Body of pancreas (tissue), 4 donors: ENCODE measurements at regions not wholly inside any gene's neighbourhood (a gene's known extent, or its start where the extent isn't known, plus 50 kb on each side); places are given as distances from the start of the nearest gene placed in this dataset.

Experiments used
- ATAC-seq: fragments of 150-250 bp; one replicate; pipeline ENCODE4 v1.9.1; 2016
- DNase-seq, 4 donors: peaks; one replicate each; pipeline ENCODE4 v3.0.0-alpha.2; 2019
- H3K27ac ChIP-seq, 4 donors: fragments of 200-600 bp; sonication (generic); 1 replicate in 3 of 4; 2 replicates in 1 of 4; pipeline versions ENCODE4 v1.5.1 to v1.6.1; 2016 to 2019; ENCODE audit warnings: mild to moderate bottlenecking in 1 of 4, mixed read lengths in 1 of 4, moderate library complexity in 1 of 4
- H3K27me3 ChIP-seq, 2 donors: fragments of 200-600 bp; sonication (generic); one replicate each; pipeline ENCODE4 v1.6.0; 2016; ENCODE audit warnings: mild to moderate bottlenecking in 1 of 2
- H3K36me3 ChIP-seq, 2 donors: fragments of 200-600 bp; sonication (generic); replicated peaks in 1 of 2; 2 replicates each; pipeline ENCODE4 v1.5.1; 2016; ENCODE audit warnings: low read depth in 2 of 2; ENCODE audit not compliant: insufficient read depth in 1 of 2
- H3K4me1 ChIP-seq: fragments of 200-600 bp; sonication (generic); one replicate; pipeline ENCODE4 v1.6.0; 2016
- H3K4me3 ChIP-seq, 2 donors: fragments of 200-600 bp; sonication (generic); 1 replicate in 1 of 2; 2 replicates in 1 of 2; pipeline ENCODE4 v1.5.1; 2016 to 2019
- H3K9me3 ChIP-seq, 3 donors: fragments of 200-600 bp; sonication (generic); 1 replicate in 2 of 3; 2 replicates in 1 of 3; pipeline ENCODE4 v1.5.1; 2016
- POLR2A ChIP-seq, 3 donors: fragments of 450-650 bp; IDR thresholded peaks; one replicate each; pipeline ENCODE4 v1.6.1; 2016; ENCODE audit warnings: antibody characterized with exemption in 3 of 3, mild to moderate bottlenecking in 2 of 3
- WGBS, 2 donors: methylation state at CpG; one replicate each; pipeline ENCODE4 v1.1.5; 2017; 5-methylcytosine and 5-hydroxymethylcytosine counted together
- intact Hi-C: fragments of 100-400 bp; cut with DNase I; formaldehyde crosslinking; loops from one replicate; pipeline ENCODE4 v1.15.1; 2023
- TF ChIP-seq, protein P1 (sequence below), 7 experiments: fragments of 450-650 bp in 4 of 7; fragments of 200-600 bp in 3 of 7; sonication (generic) in 3 of 7; IDR thresholded peaks; one replicate each; pipeline ENCODE4 v1.5.1; 2016 to 2019; ENCODE audit warnings: antibody characterized with exemption in 7 of 7

DNA sequence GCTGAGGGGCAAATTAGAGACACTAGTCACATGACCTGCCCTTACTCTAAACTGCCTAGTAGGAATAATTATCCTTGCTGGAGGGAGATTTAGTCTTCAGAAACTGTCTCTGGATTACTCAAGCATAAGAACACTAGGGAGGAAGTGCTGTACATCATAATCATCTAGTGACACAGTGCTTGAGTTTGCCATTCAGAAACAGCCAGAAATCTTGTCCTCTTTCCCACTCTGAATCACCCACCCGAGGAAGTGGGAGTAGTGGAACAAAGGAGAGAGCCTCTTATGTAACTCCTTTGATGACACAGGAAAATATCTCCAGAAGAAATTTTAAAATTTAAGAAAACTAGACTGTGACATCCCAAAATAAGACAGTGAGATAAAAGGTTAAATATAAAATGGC is 69.3 kb upstream of the PCDH19 start:
- Histone ChIP-seq H3K4me3 (no peak overlapping the region), H3K9me3 (no peaks in the 10 kb centered on the region), H3K36me3 (no peaks in the 10 kb centered on the region), H3K27me3 (no peaks in the 10 kb centered on the region), H3K4me1 (no peaks in the 10 kb centered on the region), H3K27ac (no peak overlapping the region)
- 43 to 45% methylated on average over 1 of the region's 1 CpG for WGBS, 2 donors
- intact Hi-C loops = no loop called here
- TF ChIP-seq POLR2A (IDR thresholded peaks at IDR 0.05) = no peak
- TF ChIP-seq, protein P1, sequence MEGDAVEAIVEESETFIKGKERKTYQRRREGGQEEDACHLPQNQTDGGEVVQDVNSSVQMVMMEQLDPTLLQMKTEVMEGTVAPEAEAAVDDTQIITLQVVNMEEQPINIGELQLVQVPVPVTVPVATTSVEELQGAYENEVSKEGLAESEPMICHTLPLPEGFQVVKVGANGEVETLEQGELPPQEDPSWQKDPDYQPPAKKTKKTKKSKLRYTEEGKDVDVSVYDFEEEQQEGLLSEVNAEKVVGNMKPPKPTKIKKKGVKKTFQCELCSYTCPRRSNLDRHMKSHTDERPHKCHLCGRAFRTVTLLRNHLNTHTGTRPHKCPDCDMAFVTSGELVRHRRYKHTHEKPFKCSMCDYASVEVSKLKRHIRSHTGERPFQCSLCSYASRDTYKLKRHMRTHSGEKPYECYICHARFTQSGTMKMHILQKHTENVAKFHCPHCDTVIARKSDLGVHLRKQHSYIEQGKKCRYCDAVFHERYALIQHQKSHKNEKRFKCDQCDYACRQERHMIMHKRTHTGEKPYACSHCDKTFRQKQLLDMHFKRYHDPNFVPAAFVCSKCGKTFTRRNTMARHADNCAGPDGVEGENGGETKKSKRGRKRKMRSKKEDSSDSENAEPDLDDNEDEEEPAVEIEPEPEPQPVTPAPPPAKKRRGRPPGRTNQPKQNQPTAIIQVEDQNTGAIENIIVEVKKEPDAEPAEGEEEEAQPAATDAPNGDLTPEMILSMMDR (IDR thresholded peaks at IDR 0.05) = no peak
- ATAC-seq = no peak
- DNase-seq = no peak

DNA sequence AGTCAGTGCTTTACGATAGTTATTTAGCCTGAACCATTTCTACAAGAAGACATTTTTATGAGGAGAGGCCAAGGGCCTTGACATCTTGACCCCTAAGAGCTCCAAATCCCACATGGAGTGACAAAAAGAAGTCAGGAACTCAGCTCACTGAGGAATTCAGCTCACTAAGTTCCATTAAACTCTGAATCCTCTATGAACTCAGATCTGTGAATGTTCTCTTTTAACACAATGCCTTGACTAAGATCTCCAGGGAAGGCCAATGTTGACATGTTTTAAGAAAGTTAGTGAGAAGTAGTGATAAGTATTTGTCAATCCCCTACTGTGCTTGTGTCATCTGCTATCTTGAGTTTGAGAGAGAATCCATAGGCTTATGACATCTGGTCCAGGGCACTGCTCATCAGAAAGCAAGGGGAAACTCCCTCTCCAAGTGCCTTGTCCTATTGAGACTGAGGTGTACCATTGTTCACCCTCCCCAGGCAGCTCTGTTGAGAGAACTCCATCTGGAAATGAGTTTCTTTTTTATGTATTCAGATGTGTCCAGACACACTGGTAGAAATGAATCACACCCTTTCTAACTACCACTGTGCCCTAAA is 68.7 kb upstream of the PCDH19 start:
- Histone ChIP-seq H3K36me3 (no peaks in the 10 kb centered on the region), H3K4me1 (no peaks in the 10 kb centered on the region), H3K4me3 (no peak overlapping the region), H3K9me3 (no peaks in the 10 kb centered on the region), H3K27me3 (no peaks in the 10 kb centered on the region), H3K27ac (no peak overlapping the region)
- no peak for DNase-seq
- WGBS, 2 donors = 65 to 83% methylated on average over 1 of the region's 1 CpG
- TF ChIP-seq, protein P1 (IDR thresholded peaks at IDR 0.05) = no peak
- no peak for TF ChIP-seq POLR2A (IDR thresholded peaks at IDR 0.05)
- intact Hi-C loops = no loop called here
- no peak for ATAC-seq

DNA sequence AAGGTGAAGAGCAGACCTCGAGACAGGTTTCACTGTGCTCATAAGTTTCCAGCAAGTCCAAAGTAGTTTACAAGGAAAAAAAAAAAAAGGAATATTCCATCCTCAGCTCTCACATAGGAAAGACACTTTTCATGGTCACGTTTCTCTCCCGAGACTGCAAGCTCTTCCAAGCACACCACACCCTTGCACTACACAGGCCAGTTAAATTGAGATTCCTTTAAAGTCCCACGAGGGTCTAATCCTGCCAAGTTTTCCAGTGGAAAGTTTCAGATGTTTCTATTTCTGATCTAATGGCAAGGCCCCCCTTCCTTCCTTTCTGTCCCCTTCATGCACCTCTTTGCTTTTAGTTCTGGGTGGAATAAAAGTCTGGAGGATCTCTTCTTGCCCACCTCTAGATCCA is 67.9 kb upstream of the PCDH19 start:
- ATAC-seq = no peak

DNA sequence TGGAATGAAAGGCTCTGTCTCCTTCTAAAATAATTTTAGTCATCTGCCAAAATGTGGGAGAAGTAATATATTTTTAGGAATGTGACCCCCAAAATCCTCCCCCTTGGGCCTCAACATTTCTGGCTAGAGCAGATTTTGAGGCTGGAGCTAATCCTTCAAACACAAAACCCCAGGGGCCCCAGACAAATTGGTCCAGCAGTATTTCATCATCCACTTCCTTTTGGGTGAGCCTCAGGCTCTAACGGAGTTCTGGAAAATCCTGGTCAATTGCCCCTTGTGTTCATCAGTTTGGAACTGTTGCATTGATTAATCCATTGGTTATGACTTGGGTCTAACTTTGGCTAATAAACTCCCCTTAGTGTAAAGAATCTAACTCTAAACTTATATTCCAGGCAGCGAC is 67.4 kb upstream of the PCDH19 start:
- Histone ChIP-seq H3K36me3 (no peaks in the 10 kb centered on the region), H3K4me1 (no peaks in the 10 kb centered on the region), H3K27ac (no peak overlapping the region), H3K9me3 (no peaks in the 10 kb centered on the region), H3K4me3 (no peak overlapping the region), H3K27me3 (no peaks in the 10 kb centered on the region)
- TF ChIP-seq, protein P1 (IDR thresholded peaks at IDR 0.05) = no peak
- no peak for TF ChIP-seq POLR2A (IDR thresholded peaks at IDR 0.05)
- WGBS, 2 donors = 46 to 62% methylated on average over 2 of the region's 2 CpGs
- no peak for DNase-seq
- no peak for ATAC-seq
- intact Hi-C loops = no loop called here

More for the DNA sequence above, 67.9 kb upstream of the PCDH19 start:
- no peak for DNase-seq
- H3K4me3 ChIP-seq = no peak overlapping the region
- intact Hi-C loops = no loop called here
- TF ChIP-seq POLR2A (IDR thresholded peaks at IDR 0.05) = no peak
- TF ChIP-seq, protein P1 (IDR thresholded peaks at IDR 0.05) = no peak
- H3K4me1 ChIP-seq = no peaks in the 10 kb centered on the region
- 38 to 54% methylated on average over 4 of the region's 4 CpGs for WGBS, 2 donors
- no peaks in the 10 kb centered on the region for H3K27me3 ChIP-seq
- H3K36me3 ChIP-seq = no peaks in the 10 kb centered on the region
- no peaks in the 10 kb centered on the region for H3K9me3 ChIP-seq
- no peak overlapping the region for H3K27ac ChIP-seq
